ENCODE measurements at regions not wholly inside any gene's neighbourhood (a gene's known extent, or its start where the extent isn't known, plus 50 kb on each side); places are given as distances from the start of the nearest gene placed in this dataset.

GRCh38 chr4:108335081-108335480 is 166.3 kb upstream of the LEF1 start:
- DNase-seq (ENCODE audit: low read depth): no peak
- no peak for TF ChIP-seq CTCF (IDR thresholded peaks at IDR 0.05; ENCODE audit: control insufficient read depth, extremely low read depth, insufficient read depth)
- H3K4me3 ChIP-seq (ENCODE audit: low read depth, low read length): no peak overlapping the region

DNA sequence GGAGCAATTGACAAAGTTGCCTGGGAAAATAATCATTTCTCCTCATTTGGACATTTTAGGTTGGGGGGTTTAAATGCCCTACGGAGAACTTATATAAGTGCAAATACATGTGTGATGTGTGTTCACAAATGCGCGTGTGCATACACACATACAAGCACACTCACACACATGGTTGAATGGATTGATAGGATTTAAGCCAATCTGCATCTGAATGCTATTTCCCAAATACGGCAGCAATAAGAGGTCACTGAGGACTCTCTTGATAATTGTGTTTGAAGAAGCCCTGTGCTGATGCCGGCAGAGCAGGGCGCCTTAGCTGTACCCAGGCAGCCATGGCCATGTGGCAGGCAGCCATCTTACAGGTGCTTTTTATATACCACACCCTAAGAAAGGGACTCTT is 165.3 kb upstream of the LEF1 start:
- no peak for TF ChIP-seq CTCF (IDR thresholded peaks at IDR 0.05; ENCODE audit: control insufficient read depth, extremely low read depth, insufficient read depth)

DNA sequence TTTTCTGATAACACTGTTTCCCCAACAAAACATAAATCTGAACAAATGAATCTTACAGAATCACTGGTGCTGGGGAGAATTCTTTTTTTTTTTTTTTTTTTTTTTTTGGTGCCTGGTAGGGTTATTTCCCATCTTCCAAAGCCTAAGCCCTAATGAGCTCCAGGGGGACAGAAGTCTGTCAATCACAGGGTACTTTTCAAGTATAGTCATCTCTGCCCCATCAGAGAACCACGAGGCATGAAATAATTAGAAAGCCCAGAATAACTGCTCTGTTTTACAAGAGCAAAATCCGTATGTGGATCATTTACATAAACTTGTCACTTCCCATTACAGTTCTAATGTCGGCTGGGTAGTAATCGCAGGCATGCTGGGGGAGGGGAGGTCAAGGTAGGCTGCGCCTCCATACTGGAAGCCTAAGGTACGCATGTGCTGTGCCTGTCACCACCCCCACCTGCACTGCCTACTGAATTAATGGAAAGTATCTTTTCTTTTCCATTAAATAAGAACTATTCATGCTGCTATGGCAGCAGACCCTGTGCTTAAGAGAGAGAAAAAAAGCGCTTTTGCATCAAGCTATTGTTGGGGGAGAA is 164.7 kb upstream of the LEF1 start:
- TF ChIP-seq CTCF (IDR thresholded peaks at IDR 0.05; ENCODE audit: control insufficient read depth, extremely low read depth, insufficient read depth): no peak
- DNase-seq (ENCODE audit: low read depth): no peak
- H3K4me3 ChIP-seq (ENCODE audit: low read depth, low read length): no peak overlapping the region

More for the DNA sequence above, 165.3 kb upstream of the LEF1 start:
- no peak overlapping the region for H3K4me3 ChIP-seq (ENCODE audit: low read depth, low read length)
- no peak for DNase-seq (ENCODE audit: low read depth)

DNA sequence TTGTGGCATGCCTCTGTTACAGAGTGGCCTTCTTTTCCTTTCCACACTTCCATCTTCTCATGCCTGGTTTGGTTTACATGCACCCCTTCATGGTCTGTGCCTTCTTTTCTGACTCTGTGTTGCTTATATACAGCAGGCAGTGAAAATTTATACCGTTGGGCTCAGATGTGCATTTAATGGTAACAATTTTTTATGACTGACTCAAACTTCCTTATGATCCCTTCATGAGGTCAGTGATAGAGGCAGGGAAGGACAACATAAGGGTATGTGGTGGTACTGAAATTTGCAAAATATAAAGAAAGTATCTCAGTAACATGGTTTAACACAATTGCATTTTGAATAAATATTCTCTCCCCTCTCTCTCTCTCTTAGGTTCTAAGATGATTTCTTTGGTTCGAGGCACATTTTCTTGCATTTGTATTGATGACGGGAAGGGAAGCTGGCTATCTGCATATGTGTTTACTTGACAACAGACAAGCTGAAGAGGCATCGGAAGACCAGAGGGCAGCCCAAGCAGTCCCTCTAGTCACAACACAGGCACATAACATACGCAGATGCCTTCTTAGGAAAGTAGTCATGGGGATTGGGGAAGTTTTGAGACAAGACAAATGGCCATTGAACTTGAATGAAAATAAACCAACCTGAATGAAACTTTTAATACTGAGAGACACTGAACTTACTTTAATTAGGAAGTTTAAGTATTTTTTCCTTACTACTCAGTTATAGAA is 163.3 kb upstream of the LEF1 start:
- no peak overlapping the region for H3K4me3 ChIP-seq (ENCODE audit: low read depth, low read length)
- no peak for DNase-seq (ENCODE audit: low read depth)
- TF ChIP-seq CTCF (IDR thresholded peaks at IDR 0.05; ENCODE audit: control insufficient read depth, extremely low read depth, insufficient read depth): no peak

GRCh38 chr4:108328383-108328732 is 159.6 kb upstream of the LEF1 start:
- TF ChIP-seq CTCF (IDR thresholded peaks at IDR 0.05; ENCODE audit: control insufficient read depth, extremely low read depth, insufficient read depth): no peak
- no peak for DNase-seq (ENCODE audit: low read depth)
- H3K4me3 ChIP-seq (ENCODE audit: low read depth, low read length): no peak overlapping the region

GRCh38 chr4:108327642-108328382 is 159.1 kb upstream of the LEF1 start:
- TF ChIP-seq CTCF (IDR thresholded peaks at IDR 0.05; ENCODE audit: control insufficient read depth, extremely low read depth, insufficient read depth): no peak
- DNase-seq (ENCODE audit: low read depth): peak; percentile 28
- H3K4me3 ChIP-seq (ENCODE audit: low read depth, low read length): no peak overlapping the region

All from LNCaP clone FGC (cell line).